ENCODE measurements at regions not wholly inside any gene's neighbourhood (a gene's known extent, or its start where the extent isn't known, plus 50 kb on each side); places are given as distances from the start of the nearest gene placed in this dataset.

DNA sequence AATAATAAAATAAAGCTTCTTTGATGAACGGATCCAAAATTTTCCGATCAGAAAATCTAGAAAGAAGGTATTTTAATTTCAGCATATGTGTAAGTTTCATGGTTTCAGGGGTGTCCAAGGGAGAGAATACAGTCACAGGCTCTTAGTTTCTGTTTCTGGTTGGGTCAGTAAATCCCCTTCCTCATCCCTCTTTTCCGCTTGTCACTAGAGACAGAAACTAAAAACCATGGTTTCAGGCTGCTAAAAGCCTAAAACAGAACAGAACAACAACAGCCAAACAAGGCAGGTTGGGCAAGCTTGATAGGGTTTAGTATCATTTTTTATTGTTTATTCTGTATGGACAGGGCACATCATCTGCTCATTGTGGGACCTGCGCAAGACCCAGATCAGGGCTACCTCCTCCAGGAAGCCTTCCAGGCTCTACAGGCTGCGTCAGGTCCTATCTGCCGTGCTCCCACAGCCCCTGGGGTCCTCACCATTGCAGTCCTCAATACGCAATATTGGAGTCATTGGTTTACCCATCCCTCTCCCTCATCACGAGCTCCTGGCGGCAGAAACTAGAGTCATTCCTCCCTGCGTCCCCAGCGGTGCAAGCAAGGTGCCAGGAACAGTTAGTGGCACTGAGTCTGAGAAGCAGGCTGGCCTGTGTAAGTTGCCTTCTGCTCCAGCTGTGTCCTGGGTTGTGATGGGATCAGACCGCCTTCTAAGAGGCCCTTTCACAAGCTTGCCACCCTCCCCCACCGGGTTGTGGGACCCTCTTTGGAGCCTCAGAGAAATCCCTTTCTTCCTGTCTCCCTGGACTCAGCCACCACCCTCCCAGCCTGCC lies 70.2 kb upstream of the CUX1 start:
- TF ChIP-seq, protein P1, sequence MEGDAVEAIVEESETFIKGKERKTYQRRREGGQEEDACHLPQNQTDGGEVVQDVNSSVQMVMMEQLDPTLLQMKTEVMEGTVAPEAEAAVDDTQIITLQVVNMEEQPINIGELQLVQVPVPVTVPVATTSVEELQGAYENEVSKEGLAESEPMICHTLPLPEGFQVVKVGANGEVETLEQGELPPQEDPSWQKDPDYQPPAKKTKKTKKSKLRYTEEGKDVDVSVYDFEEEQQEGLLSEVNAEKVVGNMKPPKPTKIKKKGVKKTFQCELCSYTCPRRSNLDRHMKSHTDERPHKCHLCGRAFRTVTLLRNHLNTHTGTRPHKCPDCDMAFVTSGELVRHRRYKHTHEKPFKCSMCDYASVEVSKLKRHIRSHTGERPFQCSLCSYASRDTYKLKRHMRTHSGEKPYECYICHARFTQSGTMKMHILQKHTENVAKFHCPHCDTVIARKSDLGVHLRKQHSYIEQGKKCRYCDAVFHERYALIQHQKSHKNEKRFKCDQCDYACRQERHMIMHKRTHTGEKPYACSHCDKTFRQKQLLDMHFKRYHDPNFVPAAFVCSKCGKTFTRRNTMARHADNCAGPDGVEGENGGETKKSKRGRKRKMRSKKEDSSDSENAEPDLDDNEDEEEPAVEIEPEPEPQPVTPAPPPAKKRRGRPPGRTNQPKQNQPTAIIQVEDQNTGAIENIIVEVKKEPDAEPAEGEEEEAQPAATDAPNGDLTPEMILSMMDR (IDR thresholded peaks at IDR 0.05; ENCODE audit: borderline replicate concordance, extremely low read depth, low read length, poor library complexity, severe bottlenecking), result no peak
- no peak for TF ChIP-seq EZH2 (IDR thresholded peaks at IDR 0.05; ENCODE audit: borderline replicate concordance, low read depth, low read length, severe bottlenecking)

All from DND-41 (cell line).